ENCODE measurements at regions not wholly inside any gene's neighbourhood (a gene's known extent, or its start where the extent isn't known, plus 50 kb on each side); places are given as distances from the start of the nearest gene placed in this dataset.

- DNase-seq (ENCODE audit: low read depth) = no peak
Measured at GRCh38 chr7:106196460-106197021, 84.4 kb upstream of the SYPL1 start.

- no peak for DNase-seq (ENCODE audit: low read depth)
Measured at GRCh38 chr7:106193661-106194060, 81.5 kb upstream of the SYPL1 start.

GRCh38 chr7:106190589-106191330, 78.6 kb upstream of the SYPL1 start:
- peak; percentile 56 for DNase-seq (ENCODE audit: low read depth)

GRCh38 chr7:106187613-106188350, 75.7 kb upstream of the SYPL1 start:
- DNase-seq (ENCODE audit: low read depth) = peak; percentile 63

DNA sequence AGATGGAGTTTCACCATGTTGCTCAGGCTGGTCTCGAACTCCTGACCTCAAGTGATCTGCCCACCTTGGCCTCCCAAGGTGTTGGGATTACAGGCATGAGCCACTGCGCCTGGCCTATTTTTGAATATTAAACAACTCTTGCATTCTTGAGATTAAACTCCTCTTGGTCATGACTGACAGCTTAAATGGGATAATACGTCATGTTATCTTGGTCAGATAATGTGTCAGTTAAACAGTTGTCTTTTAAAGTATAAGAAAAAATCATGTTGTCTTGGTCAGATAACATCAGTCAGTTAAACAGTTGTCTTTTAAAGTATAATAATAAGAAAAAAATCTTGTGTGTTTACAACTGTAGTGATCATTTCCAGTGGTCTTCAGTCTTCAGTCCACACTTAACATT, 73.6 kb upstream of the SYPL1 start:
- DNase-seq (ENCODE audit: low read depth) = no peak

GRCh38 chr7:106183952-106184351, 71.8 kb upstream of the SYPL1 start:
- DNase-seq (ENCODE audit: low read depth) = no peak

DNA sequence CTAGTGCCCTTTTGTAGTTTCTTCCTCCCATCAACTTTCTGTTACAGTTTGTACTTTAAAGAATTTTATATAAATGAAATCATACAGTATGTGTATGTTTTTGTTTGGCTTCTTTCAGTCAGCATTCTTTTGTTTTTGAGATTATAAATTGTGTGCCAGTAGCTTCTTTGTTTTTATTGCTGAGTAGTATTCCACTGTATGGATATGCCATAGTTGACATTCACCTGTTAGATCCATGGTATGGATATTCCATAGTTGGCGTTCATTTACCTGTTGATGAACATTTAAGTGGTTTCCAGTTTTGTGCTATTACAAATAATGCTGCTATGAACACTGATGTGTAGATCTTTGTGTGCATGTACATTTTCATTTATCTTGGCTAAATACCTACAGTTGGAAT, 70.8 kb upstream of the SYPL1 start:
- DNase-seq (ENCODE audit: low read depth) = no peak

GRCh38 chr7:106181658-106182265, 69.7 kb upstream of the SYPL1 start:
- no peak for DNase-seq (ENCODE audit: low read depth)

GRCh38 chr7:106180721-106181120, 68.6 kb upstream of the SYPL1 start:
- DNase-seq (ENCODE audit: low read depth) = no peak

- no peak for DNase-seq (ENCODE audit: low read depth)
Measured at GRCh38 chr7:106179256-106179655, 67.1 kb upstream of the SYPL1 start.

DNA sequence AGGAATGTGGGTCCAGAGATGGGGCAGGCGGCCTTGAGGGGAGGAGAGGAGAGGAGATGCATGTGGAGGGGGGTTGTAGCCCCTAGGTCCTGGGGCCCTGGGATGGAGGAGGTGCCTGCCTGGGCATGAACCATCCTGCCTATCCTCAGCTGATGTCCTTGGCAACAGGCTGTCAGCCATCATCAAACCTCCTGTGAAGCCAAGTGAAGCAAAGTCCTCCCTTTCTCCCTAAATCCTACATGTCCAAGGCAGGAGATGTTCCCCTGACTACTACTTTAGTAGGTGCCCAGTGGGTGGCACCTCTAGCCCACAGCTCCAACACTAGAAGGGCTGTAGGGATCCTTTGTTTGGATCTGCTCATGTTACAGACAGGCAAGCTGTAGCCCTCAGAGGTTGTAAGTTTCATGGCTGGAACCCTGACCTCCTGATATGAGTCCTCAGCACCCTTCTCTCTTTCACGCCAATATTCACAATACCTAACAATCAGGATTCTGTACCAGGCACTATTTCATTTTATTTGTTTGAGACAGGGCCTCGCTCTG, 66.6 kb upstream of the SYPL1 start:
- peak; percentile 53 for DNase-seq (ENCODE audit: low read depth)

- no peak for DNase-seq (ENCODE audit: low read depth)
Measured at GRCh38 chr7:106177738-106178592, 65.9 kb upstream of the SYPL1 start.

DNA sequence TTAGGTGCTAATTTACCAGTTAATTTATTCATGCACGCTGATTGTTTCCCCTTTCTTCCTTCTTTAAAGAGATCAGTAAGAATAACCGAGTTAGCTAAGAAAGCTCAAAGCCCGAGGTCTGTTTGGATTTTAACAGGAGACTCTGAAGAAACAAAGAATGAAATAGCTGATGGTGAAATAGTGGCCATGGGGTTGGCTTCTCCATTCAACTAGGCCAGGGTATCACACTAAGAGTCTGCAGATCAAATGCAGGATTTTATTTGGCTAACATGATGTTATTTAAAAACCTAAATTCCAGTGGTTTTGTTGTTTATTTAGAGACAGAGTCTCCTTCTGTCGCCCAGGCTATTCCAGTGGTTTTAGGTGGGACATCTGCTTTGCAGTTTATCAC, 65.2 kb upstream of the SYPL1 start:
- no peak for DNase-seq (ENCODE audit: low read depth)

DNA sequence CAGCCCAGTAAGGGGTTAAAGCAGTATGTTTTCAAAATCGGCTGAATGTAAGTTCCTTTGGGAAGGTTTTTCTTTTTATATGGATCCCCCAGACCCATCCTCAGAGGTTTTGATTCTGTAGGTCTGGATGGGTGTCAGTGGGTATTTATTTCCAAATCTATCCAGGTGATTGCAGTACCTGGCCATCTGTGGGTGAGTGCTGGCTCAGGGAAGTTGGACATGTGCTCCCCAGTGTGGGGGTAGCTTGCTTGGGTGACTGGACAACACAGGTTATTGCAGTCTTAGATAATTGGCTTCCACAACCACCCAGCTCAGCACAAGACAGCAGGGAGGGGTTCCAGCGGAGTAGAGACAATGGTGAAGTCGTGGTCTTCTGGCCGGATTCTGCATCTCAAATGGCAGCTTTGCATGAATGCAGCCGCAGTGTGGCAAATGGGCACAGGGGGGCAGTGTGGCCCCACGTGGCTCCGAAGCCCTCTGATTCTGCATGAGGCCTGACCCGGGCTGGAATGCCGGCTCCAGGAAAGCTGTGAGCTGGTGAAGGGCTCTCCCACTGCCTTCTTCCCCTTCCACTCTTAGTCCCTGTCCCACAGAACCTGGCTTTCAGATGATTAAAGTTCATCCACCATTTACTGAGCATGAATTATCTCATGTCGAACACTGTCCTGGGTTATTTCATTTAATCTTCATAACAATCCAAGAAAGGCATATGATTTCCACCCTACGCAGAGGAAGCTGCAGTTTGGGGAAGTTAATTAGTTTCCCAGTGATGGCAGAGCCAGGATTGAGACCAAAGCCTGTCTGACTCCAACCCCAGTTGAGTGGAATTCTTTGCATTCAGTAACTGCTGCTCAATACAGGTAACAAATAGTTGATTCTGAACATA, 64.5 kb upstream of the SYPL1 start:
- peak; percentile 78 for DNase-seq (ENCODE audit: low read depth)

DNA sequence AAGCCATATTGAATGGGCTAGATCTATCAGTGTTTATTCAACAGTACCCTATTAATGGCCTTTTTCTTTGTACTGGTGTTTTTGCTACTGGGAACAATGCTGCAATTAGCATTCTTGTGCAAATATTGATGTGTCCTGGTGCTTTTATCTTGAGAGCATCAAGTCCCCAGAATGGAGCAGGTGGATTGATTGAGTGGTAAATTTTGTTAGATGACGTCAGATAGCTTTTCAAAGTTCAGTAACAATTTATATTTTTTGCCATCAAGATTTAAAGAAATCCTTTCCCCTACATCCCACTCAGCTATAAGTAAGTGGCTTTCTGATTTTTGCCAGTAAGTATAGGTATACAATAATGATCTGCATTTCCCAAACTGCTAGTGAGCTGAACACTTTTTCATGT, 63.4 kb upstream of the SYPL1 start:
- no peak for DNase-seq (ENCODE audit: low read depth)

GRCh38 chr7:106170651-106171050, 58.5 kb upstream of the SYPL1 start:
- no peak for DNase-seq (ENCODE audit: low read depth)

GRCh38 chr7:106169821-106170610, 57.9 kb upstream of the SYPL1 start:
- no peak for DNase-seq (ENCODE audit: low read depth)

DNA sequence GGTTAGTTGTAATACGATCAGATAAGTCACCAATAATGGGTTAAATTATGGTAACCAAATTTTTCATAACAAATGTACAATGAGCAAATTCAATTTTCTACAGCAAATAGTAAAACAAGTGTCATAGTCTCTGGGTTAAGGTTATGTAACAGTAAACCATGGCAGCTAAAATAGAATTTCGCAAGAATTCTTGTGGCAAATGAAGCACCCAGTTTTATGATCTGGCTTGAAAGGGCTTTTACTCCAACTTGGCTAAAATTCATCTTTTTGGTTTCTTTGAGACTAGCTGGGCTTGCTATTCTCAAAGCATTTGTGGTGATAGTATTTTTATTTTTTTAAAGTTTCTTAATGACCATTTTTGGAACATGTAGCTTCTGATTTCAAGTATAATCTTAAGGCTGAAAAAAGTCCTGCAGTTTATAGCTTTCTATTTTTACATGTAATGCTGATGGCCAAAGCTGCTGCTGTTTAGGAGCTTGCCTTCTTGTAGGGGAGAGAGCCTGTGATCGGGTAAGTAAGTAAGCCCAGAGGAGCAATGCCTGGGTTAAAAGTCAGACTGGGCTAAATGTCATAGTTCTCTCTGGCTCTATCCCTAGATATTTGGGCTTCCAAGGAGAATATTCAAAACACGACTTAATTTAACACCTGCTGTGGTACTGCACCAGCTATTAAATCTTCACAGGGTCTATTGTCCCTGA, 55.5 kb upstream of the SYPL1 start:
- DNase-seq (ENCODE audit: low read depth) = no peak

- peak; percentile 80 for DNase-seq (ENCODE audit: low read depth)
Measured at GRCh38 chr7:106166651-106167342, 54.7 kb upstream of the SYPL1 start.
